Pulmonary artery endothelial cell (primary cell): ENCODE measurements at regions not wholly inside any gene's neighbourhood (a gene's known extent, or its start where the extent isn't known, plus 50 kb on each side); places are given as distances from the start of the nearest gene placed in this dataset.

Experiments used
- DNase-seq: peaks from one replicate; pipeline ENCODE4 v3.0.0-alpha.2; 2011; ENCODE audit warnings: low read depth, low spot score

GRCh38 chr1:223048026-223048425 is 95.0 kb downstream of the TLR5 start:
- no peak for DNase-seq

GRCh38 chr1:223052462-223052861 is 90.6 kb downstream of the TLR5 start:
- no peak for DNase-seq

- DNase-seq: no peak
Measured at GRCh38 chr1:223052931-223053330, 90.1 kb downstream of the TLR5 start.

GRCh38 chr1:223056802-223057201 is 86.2 kb downstream of the TLR5 start:
- no peak for DNase-seq

- no peak for DNase-seq
Measured at GRCh38 chr1:223057569-223058093, 85.4 kb downstream of the TLR5 start.
